Prostate gland (tissue), 2 donors: ENCODE measurements at regions not wholly inside any gene's neighbourhood (a gene's known extent, or its start where the extent isn't known, plus 50 kb on each side); places are given as distances from the start of the nearest gene placed in this dataset.

Experiments used
- POLR2A ChIP-seq: fragments of 450-650 bp; IDR thresholded peaks from one replicate; pipeline ENCODE4 v1.6.1; 2016; ENCODE audit warnings: antibody characterized with exemption, mild to moderate bottlenecking
- POLR2AphosphoS5 ChIP-seq: sonication (generic); formaldehyde crosslinking; IDR thresholded peaks from one replicate; pipeline ENCODE4 v1.6.1; 2017; ENCODE audit warnings: antibody characterized with exemption
- TF ChIP-seq, protein P1 (sequence below), 4 experiments: fragments of 200-600 bp in 2 of 4; fragments of 450-650 bp in 2 of 4; sonication (generic) in 2 of 4; IDR thresholded peaks; 1 replicate in 3 of 4; 2 replicates in 1 of 4; pipeline ENCODE4 v1.5.1; 2016 to 2019; ENCODE audit warnings: antibody characterized with exemption in 4 of 4, mild to moderate bottlenecking in 2 of 4, moderate library complexity in 2 of 4

DNA sequence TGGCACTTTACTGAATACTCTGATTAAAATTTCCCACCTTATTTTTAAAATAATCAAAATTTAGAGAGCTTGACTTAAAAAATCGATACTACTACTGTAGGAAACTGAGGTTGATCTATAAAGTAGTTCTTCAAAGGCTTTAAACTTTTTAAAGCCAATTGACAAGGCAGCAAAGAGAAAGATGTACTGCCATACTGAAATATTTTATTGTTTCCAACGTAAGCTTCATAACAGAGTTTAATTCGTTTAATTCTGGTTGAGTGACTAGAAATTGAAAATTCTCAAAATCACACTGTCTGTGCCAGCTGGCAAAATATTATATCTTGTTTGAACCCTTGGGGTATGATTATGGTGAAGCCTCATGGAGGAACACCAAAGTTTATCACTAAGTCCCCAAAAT is 207.6 kb downstream of the UNC5CL start:
- TF ChIP-seq, protein P1, sequence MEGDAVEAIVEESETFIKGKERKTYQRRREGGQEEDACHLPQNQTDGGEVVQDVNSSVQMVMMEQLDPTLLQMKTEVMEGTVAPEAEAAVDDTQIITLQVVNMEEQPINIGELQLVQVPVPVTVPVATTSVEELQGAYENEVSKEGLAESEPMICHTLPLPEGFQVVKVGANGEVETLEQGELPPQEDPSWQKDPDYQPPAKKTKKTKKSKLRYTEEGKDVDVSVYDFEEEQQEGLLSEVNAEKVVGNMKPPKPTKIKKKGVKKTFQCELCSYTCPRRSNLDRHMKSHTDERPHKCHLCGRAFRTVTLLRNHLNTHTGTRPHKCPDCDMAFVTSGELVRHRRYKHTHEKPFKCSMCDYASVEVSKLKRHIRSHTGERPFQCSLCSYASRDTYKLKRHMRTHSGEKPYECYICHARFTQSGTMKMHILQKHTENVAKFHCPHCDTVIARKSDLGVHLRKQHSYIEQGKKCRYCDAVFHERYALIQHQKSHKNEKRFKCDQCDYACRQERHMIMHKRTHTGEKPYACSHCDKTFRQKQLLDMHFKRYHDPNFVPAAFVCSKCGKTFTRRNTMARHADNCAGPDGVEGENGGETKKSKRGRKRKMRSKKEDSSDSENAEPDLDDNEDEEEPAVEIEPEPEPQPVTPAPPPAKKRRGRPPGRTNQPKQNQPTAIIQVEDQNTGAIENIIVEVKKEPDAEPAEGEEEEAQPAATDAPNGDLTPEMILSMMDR (IDR thresholded peaks at IDR 0.05), result no peak
- TF ChIP-seq POLR2A (no peak), POLR2AphosphoS5 (no peak)
